ENCODE measurements at regions not wholly inside any gene's neighbourhood (a gene's known extent, or its start where the extent isn't known, plus 50 kb on each side); places are given as distances from the start of the nearest gene placed in this dataset.

DNA sequence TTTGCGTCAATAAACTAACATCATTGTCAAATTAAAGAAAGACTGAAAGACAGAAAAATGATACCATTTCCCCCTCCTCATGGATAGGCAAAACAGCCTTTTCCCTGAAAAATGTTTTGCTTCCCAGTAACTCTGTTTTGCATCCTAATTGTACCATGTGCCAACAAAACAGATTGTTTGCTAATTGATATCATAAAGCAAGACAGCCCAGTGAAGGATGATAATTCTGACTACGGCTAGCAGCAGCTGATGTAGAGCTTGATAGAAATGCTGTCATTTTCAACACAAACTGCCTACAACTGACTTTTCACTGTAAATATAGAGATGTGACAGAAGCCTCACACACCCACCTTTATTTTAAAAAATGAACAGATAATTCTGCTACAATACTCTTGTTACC is 1061.6 kb downstream of the HACE1 start:
- no peak overlapping the region for H3K27ac ChIP-seq (ENCODE audit: low read length)
- H3K9me3 ChIP-seq (ENCODE audit: insufficient read depth, low read length) = no peaks in the 10 kb centered on the region
- no peaks in the 10 kb centered on the region for H3K4me1 ChIP-seq (ENCODE audit: low read length)
- no peak overlapping the region for H3K4me2 ChIP-seq (ENCODE audit: low read length)
- no peak overlapping the region for H3K4me3 ChIP-seq (ENCODE audit: low read length)
- no peak overlapping the region for H3K9ac ChIP-seq (ENCODE audit: low read length)
- H4K20me1 ChIP-seq (ENCODE audit: insufficient read depth, low read length) = no peaks in the 10 kb centered on the region
- no peaks in the 10 kb centered on the region for H3K27me3 ChIP-seq (ENCODE audit: low read depth, low read length)
- TF ChIP-seq EZH2phosphoT487 (IDR thresholded peaks at IDR 0.05; ENCODE audit: low read depth) = no peak
- TF ChIP-seq, protein P1, sequence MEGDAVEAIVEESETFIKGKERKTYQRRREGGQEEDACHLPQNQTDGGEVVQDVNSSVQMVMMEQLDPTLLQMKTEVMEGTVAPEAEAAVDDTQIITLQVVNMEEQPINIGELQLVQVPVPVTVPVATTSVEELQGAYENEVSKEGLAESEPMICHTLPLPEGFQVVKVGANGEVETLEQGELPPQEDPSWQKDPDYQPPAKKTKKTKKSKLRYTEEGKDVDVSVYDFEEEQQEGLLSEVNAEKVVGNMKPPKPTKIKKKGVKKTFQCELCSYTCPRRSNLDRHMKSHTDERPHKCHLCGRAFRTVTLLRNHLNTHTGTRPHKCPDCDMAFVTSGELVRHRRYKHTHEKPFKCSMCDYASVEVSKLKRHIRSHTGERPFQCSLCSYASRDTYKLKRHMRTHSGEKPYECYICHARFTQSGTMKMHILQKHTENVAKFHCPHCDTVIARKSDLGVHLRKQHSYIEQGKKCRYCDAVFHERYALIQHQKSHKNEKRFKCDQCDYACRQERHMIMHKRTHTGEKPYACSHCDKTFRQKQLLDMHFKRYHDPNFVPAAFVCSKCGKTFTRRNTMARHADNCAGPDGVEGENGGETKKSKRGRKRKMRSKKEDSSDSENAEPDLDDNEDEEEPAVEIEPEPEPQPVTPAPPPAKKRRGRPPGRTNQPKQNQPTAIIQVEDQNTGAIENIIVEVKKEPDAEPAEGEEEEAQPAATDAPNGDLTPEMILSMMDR (IDR thresholded peaks at IDR 0.05; ENCODE audit: low read depth, low read length) = no peak
- no peaks in the 10 kb centered on the region for H3K36me3 ChIP-seq (replicated peaks; ENCODE audit: low read depth, low read length)
- no peaks in the 10 kb centered on the region for H3K79me2 ChIP-seq (ENCODE audit: low read length)
- no peak overlapping the region for H2AFZ ChIP-seq (ENCODE audit: low read depth, low read length)

DNA sequence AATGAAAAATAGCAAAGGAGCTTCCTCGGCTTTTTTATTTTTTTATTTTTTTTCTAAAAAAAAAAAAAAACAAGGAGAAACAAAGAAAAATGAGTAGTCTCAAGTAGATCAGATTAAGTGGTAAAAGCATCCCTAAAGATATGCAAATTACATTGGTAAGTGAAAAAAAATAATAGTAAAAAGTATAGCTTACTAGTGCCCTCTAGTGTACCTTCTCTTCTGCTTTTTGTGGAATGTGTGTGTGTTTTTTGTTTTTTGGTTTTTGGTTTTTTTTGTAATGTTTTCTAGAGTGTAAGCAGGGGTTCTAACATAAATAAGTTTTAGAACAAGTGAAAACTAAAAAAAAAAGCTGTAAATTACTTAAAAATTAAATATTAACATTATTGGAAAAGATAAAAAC is 1062.0 kb downstream of the HACE1 start:
- TF ChIP-seq, protein P1 (IDR thresholded peaks at IDR 0.05; ENCODE audit: low read depth, low read length) = peak; percentile 39
- no peak for TF ChIP-seq EZH2phosphoT487 (IDR thresholded peaks at IDR 0.05; ENCODE audit: low read depth)
- Histone ChIP-seq H3K4me1 (ENCODE audit: low read length) (no peaks in the 10 kb centered on the region), H3K36me3 (replicated peaks; ENCODE audit: low read depth, low read length) (no peaks in the 10 kb centered on the region), H3K4me2 (ENCODE audit: low read length) (no peak overlapping the region), H2AFZ (ENCODE audit: low read depth, low read length) (no peak overlapping the region), H3K9me3 (ENCODE audit: insufficient read depth, low read length) (no peaks in the 10 kb centered on the region), H3K27ac (ENCODE audit: low read length) (no peak overlapping the region), H4K20me1 (ENCODE audit: insufficient read depth, low read length) (no peaks in the 10 kb centered on the region), H3K4me3 (ENCODE audit: low read length) (no peak overlapping the region), H3K79me2 (ENCODE audit: low read length) (no peaks in the 10 kb centered on the region), H3K9ac (ENCODE audit: low read length) (no peak overlapping the region), H3K27me3 (ENCODE audit: low read depth, low read length) (no peaks in the 10 kb centered on the region)

DNA sequence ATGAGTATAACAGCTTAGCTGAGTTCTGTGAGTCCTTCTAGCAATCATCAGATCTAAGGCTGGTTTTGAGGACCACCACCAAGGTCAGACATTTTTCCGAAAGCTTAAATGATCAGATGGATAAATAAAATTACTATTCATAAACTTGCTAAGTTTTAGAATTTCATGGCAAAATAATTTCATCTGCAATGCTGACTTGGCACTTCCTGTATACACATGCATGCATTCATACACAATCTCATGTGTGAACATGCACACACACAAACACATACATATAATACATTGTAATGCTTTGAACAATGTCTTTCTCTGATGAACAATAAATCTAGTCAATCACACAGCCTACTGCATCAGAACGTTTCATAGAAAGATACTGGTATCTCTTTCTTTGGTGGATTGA is 1068.3 kb downstream of the HACE1 start:
- no peaks in the 10 kb centered on the region for H4K20me1 ChIP-seq (ENCODE audit: insufficient read depth, low read length)
- no peak overlapping the region for H3K4me3 ChIP-seq (ENCODE audit: low read length)
- TF ChIP-seq, protein P1 (IDR thresholded peaks at IDR 0.05; ENCODE audit: low read depth, low read length) = no peak
- TF ChIP-seq EZH2phosphoT487 (IDR thresholded peaks at IDR 0.05; ENCODE audit: low read depth) = no peak
- no peaks in the 10 kb centered on the region for H3K9me3 ChIP-seq (ENCODE audit: insufficient read depth, low read length)
- no peak overlapping the region for H3K27ac ChIP-seq (ENCODE audit: low read length)
- no peaks in the 10 kb centered on the region for H3K79me2 ChIP-seq (ENCODE audit: low read length)
- H3K36me3 ChIP-seq (replicated peaks; ENCODE audit: low read depth, low read length) = no peaks in the 10 kb centered on the region
- H3K4me1 ChIP-seq (ENCODE audit: low read length) = no peaks in the 10 kb centered on the region
- H2AFZ ChIP-seq (ENCODE audit: low read depth, low read length) = no peak overlapping the region
- no peaks in the 10 kb centered on the region for H3K27me3 ChIP-seq (ENCODE audit: low read depth, low read length)
- H3K9ac ChIP-seq (ENCODE audit: low read length) = no peak overlapping the region
- no peak overlapping the region for H3K4me2 ChIP-seq (ENCODE audit: low read length)

DNA sequence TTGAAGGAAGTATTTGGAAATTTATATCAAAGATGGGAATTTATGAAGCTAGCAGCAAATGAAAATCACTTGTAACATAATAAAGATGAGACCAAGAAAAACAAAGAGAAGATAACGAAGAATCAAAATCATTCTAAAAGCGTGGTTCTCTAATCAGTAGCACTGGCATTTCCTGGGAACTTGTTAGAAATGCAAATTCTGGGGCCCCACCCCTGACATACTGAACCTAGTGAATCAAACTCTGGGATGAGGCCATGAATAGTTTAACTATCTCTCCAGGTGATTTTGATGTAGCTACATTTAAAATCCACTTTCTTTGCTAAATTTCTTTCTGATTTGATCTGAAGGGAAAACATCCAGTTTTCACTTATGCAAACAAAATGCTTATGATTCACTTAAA is 1075.6 kb downstream of the HACE1 start:
- H3K4me1 ChIP-seq (ENCODE audit: low read length) = no peaks in the 10 kb centered on the region
- no peak overlapping the region for H3K9ac ChIP-seq (ENCODE audit: low read length)
- H2AFZ ChIP-seq (ENCODE audit: low read depth, low read length) = no peak overlapping the region
- H3K4me3 ChIP-seq (ENCODE audit: low read length) = no peak overlapping the region
- no peaks in the 10 kb centered on the region for H3K36me3 ChIP-seq (replicated peaks; ENCODE audit: low read depth, low read length)
- H3K79me2 ChIP-seq (ENCODE audit: low read length) = no peaks in the 10 kb centered on the region
- H3K27me3 ChIP-seq (ENCODE audit: low read depth, low read length) = no peaks in the 10 kb centered on the region
- H3K9me3 ChIP-seq (ENCODE audit: insufficient read depth, low read length) = no peaks in the 10 kb centered on the region
- TF ChIP-seq, protein P1 (IDR thresholded peaks at IDR 0.05; ENCODE audit: low read depth, low read length) = no peak
- no peak for TF ChIP-seq EZH2phosphoT487 (IDR thresholded peaks at IDR 0.05; ENCODE audit: low read depth)
- no peak overlapping the region for H3K27ac ChIP-seq (ENCODE audit: low read length)
- H3K4me2 ChIP-seq (ENCODE audit: low read length) = no peak overlapping the region
- H4K20me1 ChIP-seq (ENCODE audit: insufficient read depth, low read length) = no peaks in the 10 kb centered on the region
